K562 (cell line): ENCODE measurements at regions not wholly inside any gene's neighbourhood (a gene's known extent, or its start where the extent isn't known, plus 50 kb on each side); places are given as distances from the start of the nearest gene placed in this dataset.

Experiments
- ATAC-seq: fragments of 200-7000 bp; cut with Tn5 transposase; 3 replicates; pipeline ENCODE4 v1.9.1; 2020; ENCODE audit warnings: moderate library complexity
- BruUV-seq: library from RNA; stranded (reverse); fragments of 400-500 nt; replicated peaks from 2 replicates; lab custom pipeline; 2021; lab: Mats Ljungman, UMichigan
- CTCF ChIA-PET: fragments of 300-600 bp; formaldehyde crosslinking; extraction: SDS; loops from one replicate; lab custom pipeline; 2021; ENCODE audit warnings: low intra/inter-chr PET ratio; lab: Yijun Ruan, JAX
- POLR2A ChIA-PET: fragments of 300-600, 350-650 bp; sonication (Branson Sonifier 250); formaldehyde crosslinking; extraction: SDS; loops from one replicate; lab custom pipeline; 2021; ENCODE audit warnings: antibody characterized with exemption, inconsistent platforms; lab: Yijun Ruan, JAX
- DNase-seq, 4 experiments: peaks; one replicate each; pipeline versions ENCODE4 v3.0.0 to v3.0.0-alpha.2; 2011 to 2018; ENCODE audit warnings: low spot score in 3 of 4, mixed read lengths in 3 of 4; ENCODE audit errors: extremely low read depth in 1 of 4
- FAIRE-seq: peaks from 2 replicates; lab custom pipeline; 2011; peaks lifted over from hg19 to GRCh38; lab: Jason Lieb, UNC
- H2AFZ ChIP-seq: 2 replicates; pipeline ENCODE4 v1.6.0; 2011; ENCODE audit warnings: low read depth, low read length, control low read depth, inconsistent platforms
- H3K27ac ChIP-seq: fragments of 200-600 bp; 3 replicates; pipeline ENCODE4 v1.8.0; 2011; ENCODE audit warnings: low read depth, mild to moderate bottlenecking, control low read depth, inconsistent platforms, low read length, moderate library complexity, mixed read lengths; ENCODE audit errors: extremely low read depth
- H3K27me3 ChIP-seq, 2 experiments: fragments of 300-600 bp in 1 of 2; 2 replicates in 1 of 2; 3 replicates in 1 of 2; pipeline versions ENCODE4 v1.6.0 to v1.8.0; 2011; ENCODE audit warnings: inconsistent platforms in 2 of 2, low read length in 2 of 2, mild to moderate bottlenecking in 1 of 2, mixed read lengths in 1 of 2, moderate library complexity in 1 of 2; ENCODE audit not compliant: control insufficient read depth in 2 of 2, insufficient read depth in 2 of 2
- H3K36me3 ChIP-seq: fragments of 300-600 bp; 3 replicates; pipeline ENCODE4 v1.8.0; 2011; ENCODE audit warnings: mild to moderate bottlenecking, low read length, inconsistent platforms; ENCODE audit not compliant: control insufficient read depth, insufficient read depth
- H3K4me1 ChIP-seq, 2 experiments: fragments of 200-600 bp in 1 of 2; replicated peaks in 1 of 2; 2 replicates in 1 of 2; 3 replicates in 1 of 2; pipeline versions ENCODE4 v1.5.1 to v1.8.0; 2011; ENCODE audit warnings: inconsistent platforms in 2 of 2, low read length in 2 of 2, mild to moderate bottlenecking in 1 of 2, mixed read lengths in 1 of 2, moderate library complexity in 1 of 2; ENCODE audit not compliant: control insufficient read depth in 2 of 2, insufficient read depth in 2 of 2
- H3K4me2 ChIP-seq: 2 replicates; pipeline ENCODE4 v1.6.1; 2011; ENCODE audit warnings: low read length, control low read depth, inconsistent platforms, mixed read lengths; ENCODE audit not compliant: insufficient read depth
- H3K4me3 ChIP-seq: fragments of 200-600 bp; sonication (generic), shearing (Covaris generic); 2 replicates; pipeline ENCODE4 v1.5.1; 2016; ENCODE audit warnings: control low read depth, inconsistent platforms
- H3K79me2 ChIP-seq: fragments of 200-600 bp; 3 replicates; pipeline ENCODE4 v1.8.0; 2011; ENCODE audit warnings: low read length, inconsistent platforms; ENCODE audit not compliant: control insufficient read depth, insufficient read depth
- H3K9ac ChIP-seq, 2 experiments: 2 replicates each; pipeline versions ENCODE4 v1.6.0 to v1.6.1; 2011; ENCODE audit warnings: low read depth in 2 of 2, low read length in 2 of 2, control low read depth in 1 of 2, inconsistent platforms in 1 of 2, mild to moderate bottlenecking in 1 of 2, mixed read lengths in 1 of 2; ENCODE audit not compliant: insufficient read depth in 1 of 2
- H3K9me1 ChIP-seq: one replicate; pipeline ENCODE4 v1.6.0; 2011; ENCODE audit warnings: inconsistent platforms, mild to moderate bottlenecking, low read length, moderate library complexity; ENCODE audit not compliant: control insufficient read depth, insufficient read depth
- H3K9me3 ChIP-seq: replicated peaks from 2 replicates; pipeline ENCODE4 v1.5.1; 2011; ENCODE audit warnings: low read depth, low read length, inconsistent platforms; ENCODE audit not compliant: control insufficient read depth, insufficient read depth
- H4K20me1 ChIP-seq: replicated peaks from 2 replicates; pipeline ENCODE4 v1.6.1; 2011; ENCODE audit warnings: low read length, inconsistent platforms, mixed read lengths; ENCODE audit not compliant: control insufficient read depth, insufficient read depth
- ARID2 ChIP-seq: fragments of 450-650 bp; IDR thresholded peaks from 2 replicates; pipeline ENCODE4 v1.6.1; 2017; ENCODE audit warnings: antibody characterized with exemption, mild to moderate bottlenecking
- C11orf30 ChIP-seq: fragments of 450-650 bp; IDR thresholded peaks from 2 replicates; pipeline ENCODE4 v1.6.1; 2016; ENCODE audit warnings: low read depth, mild to moderate bottlenecking
- RFX1 ChIP-seq: fragments of 450-650 bp; IDR thresholded peaks from 2 replicates; pipeline ENCODE4 v1.6.1; 2016; ENCODE audit warnings: mild to moderate bottlenecking, moderate library complexity
- ZNF316 ChIP-seq: fragments of 450-650 bp; IDR thresholded peaks from 2 replicates; pipeline ENCODE4 v1.6.1; 2016
- WGBS: fragments of 100-300 bp; shearing (Covaris generic); methylation state at CpG from one replicate; pipeline ENCODE4 v1.1.6; 2016; ENCODE audit warnings: low coverage, mixed read lengths; ENCODE audit not compliant: insufficient coverage; ENCODE audit errors: missing lambda C conversion rate; 5-methylcytosine and 5-hydroxymethylcytosine counted together
- in situ Hi-C: fragments of 300-500 bp; cut with MboI; formaldehyde crosslinking; loops from 4 replicates; pipeline ENCODE4 v1.15.0; 2018; ENCODE audit warnings: inconsistent platforms, mixed read lengths
- intact Hi-C: fragments of 100-400 bp; cut with micrococcal nuclease; formaldehyde crosslinking; loops from 2 replicates; pipeline ENCODE4 v1.14.2; 2022
- TF ChIP-seq, protein P1 (sequence below): sonication (generic); formaldehyde crosslinking; IDR thresholded peaks from 2 replicates; pipeline ENCODE4 v1.8.0; 2022; ENCODE audit warnings: mild to moderate bottlenecking, missing genetic modification reagents

DNA sequence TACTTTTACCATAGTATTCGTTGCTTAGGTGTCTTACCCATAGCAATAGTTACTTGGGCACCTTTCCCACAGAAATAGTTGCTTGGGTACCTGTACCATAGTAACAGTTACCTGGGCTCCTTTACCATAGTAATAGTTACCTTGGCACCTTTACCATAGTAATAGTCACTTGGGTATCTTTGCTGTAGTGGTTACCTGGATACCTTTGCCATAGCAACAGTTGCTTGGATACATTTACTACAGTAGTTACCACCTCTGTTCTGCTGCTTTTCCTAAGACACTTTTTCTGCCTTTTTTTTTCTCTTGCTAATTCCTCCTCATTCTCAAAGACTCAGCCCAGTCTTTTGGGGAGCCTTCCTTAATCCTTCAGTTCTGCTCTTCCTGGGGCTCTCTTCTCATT lies 272.8 kb upstream of the PUDP start:
- CTCF ChIA-PET, result no interaction called here
- H4K20me1 ChIP-seq, result no peaks in the 10 kb centered on the region
- no peak overlapping the region for H3K4me2 ChIP-seq
- H3K9ac ChIP-seq, result no peak overlapping the region
- no peaks in the 10 kb centered on the region for H3K79me2 ChIP-seq
- FAIRE-seq, result no peak
- DNase-seq, result no peak
- WGBS, result 0% methylated on average over 1 of the region's 1 CpG
- POLR2A ChIA-PET, result no interaction called here
- H3K4me3 ChIP-seq, result no peak overlapping the region
- intact Hi-C loops, result no loop called here
- H3K4me1 ChIP-seq, result no peaks in the 10 kb centered on the region
- no peaks in the 10 kb centered on the region for H3K9me3 ChIP-seq
- in situ Hi-C loops, result no loop called here
- H3K36me3 ChIP-seq, result no peaks in the 10 kb centered on the region
- TF ChIP-seq, protein P1, sequence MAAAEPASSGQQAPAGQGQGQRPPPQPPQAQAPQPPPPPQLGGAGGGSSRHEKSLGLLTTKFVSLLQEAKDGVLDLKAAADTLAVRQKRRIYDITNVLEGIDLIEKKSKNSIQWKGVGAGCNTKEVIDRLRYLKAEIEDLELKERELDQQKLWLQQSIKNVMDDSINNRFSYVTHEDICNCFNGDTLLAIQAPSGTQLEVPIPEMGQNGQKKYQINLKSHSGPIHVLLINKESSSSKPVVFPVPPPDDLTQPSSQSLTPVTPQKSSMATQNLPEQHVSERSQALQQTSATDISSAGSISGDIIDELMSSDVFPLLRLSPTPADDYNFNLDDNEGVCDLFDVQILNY (CRISPR knock-in tag), result no peak
- peak; percentile 31; the same call in 1 of the 2 replicates for TF ChIP-seq RFX1
- H3K9me1 ChIP-seq, result no peaks in the 10 kb centered on the region
- H3K27ac ChIP-seq, result no peak overlapping the region
- no TSS peak for BruUV-seq
- no peak overlapping the region for H2AFZ ChIP-seq
- H3K27me3 ChIP-seq, result no peaks in the 10 kb centered on the region
- no peak for ATAC-seq

DNA sequence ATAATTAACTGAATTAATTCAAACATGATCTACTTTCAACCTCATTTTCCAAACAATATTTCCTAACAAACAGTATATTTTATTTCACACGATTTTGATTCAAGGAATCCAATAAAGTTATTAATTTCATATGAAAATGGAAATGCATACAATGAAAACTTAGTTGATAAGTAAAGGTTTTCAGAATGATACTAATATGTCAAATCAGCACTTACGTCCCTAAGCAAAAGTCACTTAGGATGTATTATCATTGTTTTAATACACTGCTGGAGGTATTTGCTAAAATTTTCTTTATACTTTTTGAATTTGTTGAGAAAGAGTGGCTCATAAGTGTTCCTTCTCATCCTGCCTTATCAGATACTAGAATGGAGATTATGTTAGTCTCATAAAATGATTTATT lies 266.8 kb upstream of the PUDP start:
- H3K79me2 ChIP-seq, result no peaks in the 10 kb centered on the region
- no peaks in the 10 kb centered on the region for H4K20me1 ChIP-seq
- TF ChIP-seq ZNF316 (peak; percentile 33), C11orf30 (peak; percentile 8; the same call in 1 of the 2 replicates), ARID2 (no peak)
- no peak overlapping the region for H3K4me2 ChIP-seq
- no peak overlapping the region for H3K4me3 ChIP-seq
- no peaks in the 10 kb centered on the region for H3K27me3 ChIP-seq
- intact Hi-C loops (no loop called here), in situ Hi-C loops (no loop called here)
- CTCF ChIA-PET, result no interaction called here
- no TSS peak for BruUV-seq
- DNase-seq (no peak), FAIRE-seq (no peak), ATAC-seq (no peak)
- POLR2A ChIA-PET, result no interaction called here
- H2AFZ ChIP-seq, result no peak overlapping the region
- H3K27ac ChIP-seq, result no peak overlapping the region
- no peaks in the 10 kb centered on the region for H3K9me1 ChIP-seq
- no peaks in the 10 kb centered on the region for H3K36me3 ChIP-seq
- no peak overlapping the region for H3K9ac ChIP-seq
- WGBS, result 0% methylated on average over 2 of the region's 2 CpGs
- no peaks in the 10 kb centered on the region for H3K9me3 ChIP-seq
- no peaks in the 10 kb centered on the region for H3K4me1 ChIP-seq
